ENCODE measurements at regions not wholly inside any gene's neighbourhood (a gene's known extent, or its start where the extent isn't known, plus 50 kb on each side); places are given as distances from the start of the nearest gene placed in this dataset.

DNA sequence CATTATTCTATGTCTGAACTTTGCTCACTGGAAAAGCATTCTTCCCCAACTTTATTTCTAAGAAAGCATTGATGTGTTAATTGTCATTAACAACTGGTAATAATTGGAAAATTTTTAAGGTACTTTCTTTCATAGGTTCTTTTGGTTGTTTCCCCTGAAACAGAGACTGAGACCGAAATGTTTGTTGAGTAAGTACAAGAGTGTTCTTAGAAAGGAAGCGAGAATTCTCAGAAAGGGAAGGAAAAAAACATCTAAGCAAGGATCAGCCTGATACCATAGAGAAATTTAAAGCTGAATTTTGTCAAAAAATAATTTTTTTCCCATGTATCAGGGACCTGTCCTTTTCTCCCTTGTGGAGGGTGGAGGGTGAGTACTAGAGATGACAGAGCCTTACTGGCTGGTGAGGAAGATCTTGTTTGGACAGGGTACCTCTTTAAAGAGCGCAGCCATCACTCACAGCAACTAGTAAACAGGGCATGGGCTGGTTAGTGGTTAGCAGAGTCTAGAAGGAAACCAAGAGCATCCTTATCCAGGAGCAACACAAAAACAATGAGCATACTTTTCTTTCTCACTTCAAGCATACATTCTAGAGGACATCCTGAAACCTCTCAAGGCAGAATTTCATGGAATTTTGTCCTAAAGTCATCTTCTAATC is 898.5 kb downstream of the DNAH5 start:
- TF ChIP-seq, protein P1, sequence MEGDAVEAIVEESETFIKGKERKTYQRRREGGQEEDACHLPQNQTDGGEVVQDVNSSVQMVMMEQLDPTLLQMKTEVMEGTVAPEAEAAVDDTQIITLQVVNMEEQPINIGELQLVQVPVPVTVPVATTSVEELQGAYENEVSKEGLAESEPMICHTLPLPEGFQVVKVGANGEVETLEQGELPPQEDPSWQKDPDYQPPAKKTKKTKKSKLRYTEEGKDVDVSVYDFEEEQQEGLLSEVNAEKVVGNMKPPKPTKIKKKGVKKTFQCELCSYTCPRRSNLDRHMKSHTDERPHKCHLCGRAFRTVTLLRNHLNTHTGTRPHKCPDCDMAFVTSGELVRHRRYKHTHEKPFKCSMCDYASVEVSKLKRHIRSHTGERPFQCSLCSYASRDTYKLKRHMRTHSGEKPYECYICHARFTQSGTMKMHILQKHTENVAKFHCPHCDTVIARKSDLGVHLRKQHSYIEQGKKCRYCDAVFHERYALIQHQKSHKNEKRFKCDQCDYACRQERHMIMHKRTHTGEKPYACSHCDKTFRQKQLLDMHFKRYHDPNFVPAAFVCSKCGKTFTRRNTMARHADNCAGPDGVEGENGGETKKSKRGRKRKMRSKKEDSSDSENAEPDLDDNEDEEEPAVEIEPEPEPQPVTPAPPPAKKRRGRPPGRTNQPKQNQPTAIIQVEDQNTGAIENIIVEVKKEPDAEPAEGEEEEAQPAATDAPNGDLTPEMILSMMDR (IDR thresholded peaks at IDR 0.05; ENCODE audit: insufficient read depth, low read depth, low read length), result no peak
- DNase-seq (ENCODE audit: low read depth), result no peak
- H3K4me3 ChIP-seq (ENCODE audit: low read depth, low read length), result no peak overlapping the region

DNA sequence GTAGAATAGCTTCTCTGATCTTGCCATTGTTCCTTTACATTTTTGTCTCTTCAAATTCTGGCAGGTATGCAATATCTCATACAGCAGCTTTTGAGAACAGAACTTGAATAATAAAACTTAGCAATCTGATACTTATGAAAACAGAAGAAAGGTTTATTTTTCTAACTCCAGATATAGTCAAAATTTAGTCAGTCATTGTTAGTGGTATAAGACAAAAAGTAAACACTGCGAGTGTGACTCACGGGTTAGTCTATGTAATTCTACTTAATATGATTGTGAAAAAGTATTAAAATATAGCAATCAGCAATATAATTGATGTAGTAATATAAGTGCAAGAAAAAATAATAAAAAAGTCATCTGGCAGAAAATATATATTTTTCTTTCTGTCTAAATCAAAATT is 910.4 kb downstream of the DNAH5 start:
- H3K4me3 ChIP-seq (ENCODE audit: low read depth, low read length), result no peak overlapping the region
- TF ChIP-seq, protein P1 (IDR thresholded peaks at IDR 0.05; ENCODE audit: insufficient read depth, low read depth, low read length), result no peak
- DNase-seq (ENCODE audit: low read depth), result no peak

DNA sequence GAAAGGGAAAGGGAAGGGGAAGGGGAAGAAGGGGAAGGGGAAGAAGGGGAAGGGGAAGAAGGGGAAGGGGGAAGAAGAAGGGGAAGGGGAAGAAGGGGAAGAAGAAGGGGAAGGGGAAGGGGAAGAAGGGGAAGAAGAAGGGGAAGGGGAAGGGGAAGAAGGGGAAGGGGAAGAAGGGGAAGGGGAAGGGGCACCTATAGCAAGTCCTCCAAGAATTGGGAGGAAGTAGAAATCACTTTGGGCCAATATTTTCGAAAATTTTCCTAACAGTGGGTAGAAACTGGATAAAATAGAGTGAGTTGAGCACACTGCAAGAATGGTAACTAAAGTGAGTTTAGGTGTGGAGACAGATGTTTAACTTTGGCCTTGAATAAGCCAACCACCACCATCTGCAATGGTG is 915.3 kb downstream of the DNAH5 start:
- no peak overlapping the region for H3K4me3 ChIP-seq (ENCODE audit: low read depth, low read length)
- no peak for DNase-seq (ENCODE audit: low read depth)
- TF ChIP-seq, protein P1 (IDR thresholded peaks at IDR 0.05; ENCODE audit: insufficient read depth, low read depth, low read length), result no peak

DNA sequence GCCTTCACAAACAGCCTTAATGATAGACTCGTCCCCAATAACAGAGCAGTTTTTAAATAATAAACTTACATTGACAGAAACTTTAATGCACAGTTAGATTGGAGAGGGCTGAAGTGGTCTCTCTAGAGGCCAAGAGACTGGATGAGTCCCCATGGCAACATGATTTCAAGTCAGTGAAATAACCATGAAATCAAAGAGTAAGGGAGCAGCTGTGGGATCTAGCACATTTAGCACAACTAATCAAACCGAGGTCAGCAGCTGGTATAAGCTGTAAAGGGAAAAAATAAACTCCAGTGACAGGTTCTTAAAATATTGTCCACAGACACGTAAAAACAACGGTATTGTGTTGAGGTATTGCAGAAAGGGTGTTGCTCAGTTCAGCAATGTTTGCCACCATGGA is 916.6 kb downstream of the DNAH5 start:
- no peak overlapping the region for H3K4me3 ChIP-seq (ENCODE audit: low read depth, low read length)
- TF ChIP-seq, protein P1 (IDR thresholded peaks at IDR 0.05; ENCODE audit: insufficient read depth, low read depth, low read length), result no peak
- DNase-seq (ENCODE audit: low read depth), result no peak

DNA sequence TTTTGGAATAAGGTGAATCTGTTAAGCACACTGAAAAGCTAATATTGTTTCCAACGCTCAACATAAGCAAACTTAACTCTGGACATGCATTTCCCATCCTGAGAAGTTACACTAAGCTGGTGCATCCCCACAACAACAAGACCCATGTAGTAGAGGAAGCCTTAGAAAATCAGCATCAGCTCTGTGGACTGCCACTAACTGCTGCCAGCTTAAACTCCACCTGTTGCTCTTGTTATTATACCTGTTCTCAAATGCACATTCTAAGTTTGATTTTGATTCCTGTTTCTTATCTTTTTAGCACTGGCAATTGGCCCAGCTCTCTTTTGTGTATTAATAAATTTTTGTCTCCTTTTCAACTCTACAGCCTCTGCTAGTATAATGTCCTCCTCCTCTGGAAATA is 924.8 kb downstream of the DNAH5 start:
- TF ChIP-seq, protein P1 (IDR thresholded peaks at IDR 0.05; ENCODE audit: insufficient read depth, low read depth, low read length), result no peak
- H3K4me3 ChIP-seq (ENCODE audit: low read depth, low read length), result no peak overlapping the region
- DNase-seq (ENCODE audit: low read depth), result no peak

DNA sequence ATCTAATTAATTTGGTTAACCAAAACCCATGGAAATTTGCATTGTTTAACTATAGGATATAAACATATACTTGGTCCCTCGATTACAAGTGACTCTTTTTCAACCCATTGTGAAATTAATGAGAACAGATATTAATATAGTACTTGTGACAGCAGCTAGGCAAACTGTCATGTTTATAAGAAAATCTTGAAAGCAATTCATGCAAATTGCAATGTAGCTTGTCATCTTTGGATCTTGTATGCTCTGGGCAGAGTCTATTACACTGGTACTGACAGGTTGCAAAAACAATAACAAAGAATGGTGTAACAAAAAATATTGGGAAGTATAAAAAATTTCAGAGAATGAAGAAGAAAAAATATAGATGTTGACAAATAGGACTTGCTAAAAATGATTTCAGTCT is 941.0 kb downstream of the DNAH5 start:
- DNase-seq (ENCODE audit: low read depth), result no peak
- no peak overlapping the region for H3K4me3 ChIP-seq (ENCODE audit: low read depth, low read length)
- TF ChIP-seq, protein P1 (IDR thresholded peaks at IDR 0.05; ENCODE audit: insufficient read depth, low read depth, low read length), result no peak

DNA sequence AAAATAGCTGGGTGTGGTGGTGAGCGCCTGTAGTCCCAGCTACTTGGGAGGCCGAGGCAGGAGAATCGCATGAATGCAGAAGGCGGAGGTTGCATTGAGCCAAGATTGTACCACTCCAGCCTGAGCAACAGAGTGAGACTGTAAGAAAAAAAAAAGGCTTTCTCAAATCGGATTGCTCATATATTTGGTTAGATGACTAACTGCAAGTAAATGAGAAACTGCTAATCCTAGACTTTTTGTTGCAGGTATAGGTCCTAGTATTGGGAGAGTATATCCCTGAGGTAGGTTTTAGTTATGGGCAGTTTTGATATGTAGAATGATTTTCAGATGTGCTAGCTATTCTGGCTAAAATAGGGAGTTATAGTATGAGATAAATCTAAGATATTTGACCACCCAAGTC is 944.8 kb downstream of the DNAH5 start:
- DNase-seq (ENCODE audit: low read depth), result no peak
- H3K4me3 ChIP-seq (ENCODE audit: low read depth, low read length), result no peak overlapping the region
- TF ChIP-seq, protein P1 (IDR thresholded peaks at IDR 0.05; ENCODE audit: insufficient read depth, low read depth, low read length), result no peak

Data from fibroblast of villous mesenchyme (primary cell).